HL-60 (cell line): ENCODE measurements at regions not wholly inside any gene's neighbourhood (a gene's known extent, or its start where the extent isn't known, plus 50 kb on each side); places are given as distances from the start of the nearest gene placed in this dataset.

Experiments
- GABPA ChIP-seq: IDR thresholded peaks from 2 replicates; pipeline ENCODE4 v1.6.1; 2012; ENCODE audit warnings: low read depth
- POLR2AphosphoS5 ChIP-seq: IDR thresholded peaks from 2 replicates; pipeline ENCODE4 v1.6.1; 2012; ENCODE audit warnings: low read depth
- TF ChIP-seq, protein P1 (sequence below): IDR thresholded peaks from one replicate; pipeline ENCODE4 v1.5.1; 2011; ENCODE audit warnings: low read length, control low read depth, inconsistent platforms; ENCODE audit not compliant: insufficient read depth

DNA sequence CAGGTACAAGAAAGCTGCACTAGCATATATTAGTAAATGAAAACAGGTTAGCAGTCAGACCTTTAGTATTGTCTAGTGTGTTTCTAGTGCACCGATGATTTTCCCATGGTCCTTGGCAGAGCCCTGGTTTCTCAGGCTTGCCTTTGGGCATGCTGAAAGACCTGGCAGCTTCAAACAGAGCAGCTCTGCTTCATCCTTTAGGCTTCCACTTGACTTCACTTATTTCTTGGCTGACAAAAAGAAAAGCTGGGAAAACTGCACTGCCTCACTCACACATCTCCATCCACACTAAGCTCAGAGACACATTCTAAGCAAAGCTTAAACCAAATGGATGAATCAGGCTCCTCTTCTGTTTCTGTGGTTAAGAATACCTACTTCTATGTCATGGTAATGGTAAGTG is 374.8 kb upstream of the PDZRN3 start:
- TF ChIP-seq, protein P1, sequence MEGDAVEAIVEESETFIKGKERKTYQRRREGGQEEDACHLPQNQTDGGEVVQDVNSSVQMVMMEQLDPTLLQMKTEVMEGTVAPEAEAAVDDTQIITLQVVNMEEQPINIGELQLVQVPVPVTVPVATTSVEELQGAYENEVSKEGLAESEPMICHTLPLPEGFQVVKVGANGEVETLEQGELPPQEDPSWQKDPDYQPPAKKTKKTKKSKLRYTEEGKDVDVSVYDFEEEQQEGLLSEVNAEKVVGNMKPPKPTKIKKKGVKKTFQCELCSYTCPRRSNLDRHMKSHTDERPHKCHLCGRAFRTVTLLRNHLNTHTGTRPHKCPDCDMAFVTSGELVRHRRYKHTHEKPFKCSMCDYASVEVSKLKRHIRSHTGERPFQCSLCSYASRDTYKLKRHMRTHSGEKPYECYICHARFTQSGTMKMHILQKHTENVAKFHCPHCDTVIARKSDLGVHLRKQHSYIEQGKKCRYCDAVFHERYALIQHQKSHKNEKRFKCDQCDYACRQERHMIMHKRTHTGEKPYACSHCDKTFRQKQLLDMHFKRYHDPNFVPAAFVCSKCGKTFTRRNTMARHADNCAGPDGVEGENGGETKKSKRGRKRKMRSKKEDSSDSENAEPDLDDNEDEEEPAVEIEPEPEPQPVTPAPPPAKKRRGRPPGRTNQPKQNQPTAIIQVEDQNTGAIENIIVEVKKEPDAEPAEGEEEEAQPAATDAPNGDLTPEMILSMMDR, result no peak
- TF ChIP-seq GABPA, result no peak
- TF ChIP-seq POLR2AphosphoS5, result no peak
